ENCODE measurements at regions not wholly inside any gene's neighbourhood (a gene's known extent, or its start where the extent isn't known, plus 50 kb on each side); places are given as distances from the start of the nearest gene placed in this dataset.
A peak's percentile ranks its signal among the peaks of the same experiment; 100 is the strongest.
"Not testable (repeated sequence)": the region's sequence is repeated elsewhere in the genome, so short reads cannot be mapped to it uniquely, and the experiment has no call there.

- no peak overlapping the region for H3K9ac ChIP-seq (ENCODE audit: insufficient read depth in 1 of 2, low read length in 2 of 2)
- no peak for DNase-seq
- 79 to 81% methylated on average over 4 of the region's 4 CpGs for WGBS, 2 donors
Measured at GRCh38 chr4:159944477-159944876, 841.6 kb downstream of the RAPGEF2 start.

GRCh38 chr4:159946983-159947615 is 844.2 kb downstream of the RAPGEF2 start:
- Histone ChIP-seq H3K4me1 (ENCODE audit: control insufficient read depth in 5 of 5, insufficient read depth in 5 of 5, low read length in 5 of 5) (no peaks in the 10 kb centered on the region), H3K4me3 (no peak overlapping the region), H3K9me3 (ENCODE audit: control insufficient read depth in 4 of 4, insufficient read depth in 3 of 4, low read length in 3 of 4) (no peaks in the 10 kb centered on the region), H3K27ac (ENCODE audit: low read depth in 1 of 2, low read length in 1 of 2) (no peak overlapping the region), H3K27me3 (ENCODE audit: control insufficient read depth in 3 of 3, insufficient read depth in 3 of 3, low read length in 2 of 3) (no peaks in the 10 kb centered on the region), H3K9ac (ENCODE audit: insufficient read depth in 1 of 2, low read length in 2 of 2) (no peak overlapping the region), H3K36me3 (ENCODE audit: control insufficient read depth in 4 of 4, insufficient read depth in 4 of 4, low read length in 4 of 4) (no peaks in the 10 kb centered on the region)
- no peak for ATAC-seq (ENCODE audit: insufficient read depth, low FRiP score)
- TF ChIP-seq CTCF (IDR thresholded peaks at IDR 0.05; ENCODE audit: control extremely low read depth, extremely low read depth): no peak
- 33 to 38% methylated on average over 4 of the region's 4 CpGs for WGBS, 2 donors
- peak in 2 of 3 donors; percentile 57 to 79 for DNase-seq

More at GRCh38 chr4:159944477-159944876, 841.6 kb downstream of the RAPGEF2 start:
- Histone ChIP-seq H3K36me3 (ENCODE audit: control insufficient read depth in 4 of 4, insufficient read depth in 4 of 4, low read length in 4 of 4) (no peaks in the 10 kb centered on the region), H3K27me3 (ENCODE audit: control insufficient read depth in 3 of 3, insufficient read depth in 3 of 3, low read length in 2 of 3) (no peaks in the 10 kb centered on the region), H3K27ac (ENCODE audit: low read depth in 1 of 2, low read length in 1 of 2) (no peak overlapping the region), H3K4me1 (ENCODE audit: control insufficient read depth in 5 of 5, insufficient read depth in 5 of 5, low read length in 5 of 5) (no peaks in the 10 kb centered on the region), H3K9me3 (ENCODE audit: control insufficient read depth in 4 of 4, insufficient read depth in 3 of 4, low read length in 3 of 4) (no peaks in the 10 kb centered on the region), H3K4me3 (no peak overlapping the region)
- no peak for TF ChIP-seq CTCF (IDR thresholded peaks at IDR 0.05; ENCODE audit: control extremely low read depth, extremely low read depth)
- ATAC-seq (ENCODE audit: insufficient read depth, low FRiP score): no peak

GRCh38 chr4:159950707-159951106 is 847.8 kb downstream of the RAPGEF2 start:
- DNase-seq (no peak), ATAC-seq (ENCODE audit: insufficient read depth, low FRiP score) (no peak)
- Histone ChIP-seq H3K9ac (ENCODE audit: insufficient read depth in 1 of 2, low read length in 2 of 2) (no peak overlapping the region), H3K4me3 (no peak overlapping the region), H3K27ac (ENCODE audit: low read depth in 1 of 2, low read length in 1 of 2) (no peak overlapping the region), H3K27me3 (ENCODE audit: control insufficient read depth in 3 of 3, insufficient read depth in 3 of 3, low read length in 2 of 3) (no peaks in the 10 kb centered on the region), H3K4me1 (ENCODE audit: control insufficient read depth in 5 of 5, insufficient read depth in 5 of 5, low read length in 5 of 5) (no peaks in the 10 kb centered on the region), H3K36me3 (ENCODE audit: control insufficient read depth in 4 of 4, insufficient read depth in 4 of 4, low read length in 4 of 4) (no peaks in the 10 kb centered on the region), H3K9me3 (ENCODE audit: control insufficient read depth in 4 of 4, insufficient read depth in 3 of 4, low read length in 3 of 4) (no peaks in the 10 kb centered on the region)
- WGBS, 2 donors: 40 to 53% methylated on average over 1 of the region's 1 CpG
- TF ChIP-seq CTCF (IDR thresholded peaks at IDR 0.05; ENCODE audit: control extremely low read depth, extremely low read depth): no peak

- Histone ChIP-seq H3K27me3 (ENCODE audit: control insufficient read depth in 3 of 3, insufficient read depth in 3 of 3, low read length in 2 of 3) (no peaks in the 10 kb centered on the region), H3K4me1 (ENCODE audit: control insufficient read depth in 5 of 5, insufficient read depth in 5 of 5, low read length in 5 of 5) (no peaks in the 10 kb centered on the region), H3K27ac (ENCODE audit: low read depth in 1 of 2, low read length in 1 of 2) (no peak overlapping the region), H3K4me3 (no peak overlapping the region), H3K36me3 (ENCODE audit: control insufficient read depth in 4 of 4, insufficient read depth in 4 of 4, low read length in 4 of 4) (no peaks in the 10 kb centered on the region), H3K9me3 (ENCODE audit: control insufficient read depth in 4 of 4, insufficient read depth in 3 of 4, low read length in 3 of 4) (peaks cover 0 to 5% (median 0%) of the 10 kb centered on the region in 4 donors), H3K9ac (ENCODE audit: insufficient read depth in 1 of 2, low read length in 2 of 2) (no peak overlapping the region)
- TF ChIP-seq CTCF (IDR thresholded peaks at IDR 0.05; ENCODE audit: control extremely low read depth, extremely low read depth): no peak
- 75 to 87% methylated on average over 4 of the region's 4 CpGs for WGBS, 2 donors
- DNase-seq (no peak), ATAC-seq (ENCODE audit: insufficient read depth, low FRiP score) (no peak)
Measured at GRCh38 chr4:159966746-159967145, 863.9 kb downstream of the RAPGEF2 start.

- WGBS, 2 donors: 48 to 55% methylated on average over 6 of the region's 6 CpGs
- not testable (repeated sequence) for H3K4me1 ChIP-seq (ENCODE audit: control insufficient read depth in 5 of 5, insufficient read depth in 5 of 5, low read length in 5 of 5); H3K36me3 ChIP-seq (ENCODE audit: control insufficient read depth in 4 of 4, insufficient read depth in 4 of 4, low read length in 4 of 4); H3K9me3 ChIP-seq (ENCODE audit: control insufficient read depth in 4 of 4, insufficient read depth in 3 of 4, low read length in 3 of 4); H3K9ac ChIP-seq (ENCODE audit: insufficient read depth in 1 of 2, low read length in 2 of 2); H3K27ac ChIP-seq (ENCODE audit: low read depth in 1 of 2, low read length in 1 of 2); H3K27me3 ChIP-seq (ENCODE audit: control insufficient read depth in 3 of 3, insufficient read depth in 3 of 3, low read length in 2 of 3); ATAC-seq (ENCODE audit: insufficient read depth, low FRiP score); H3K4me3 ChIP-seq
- DNase-seq: peak in 1 of 3 donors; percentile 2
Measured at GRCh38 chr4:159976871-159977482, 874.1 kb downstream of the RAPGEF2 start.

All from lung (tissue), 11 donors.